ENCODE measurements at regions not wholly inside any gene's neighbourhood (a gene's known extent, or its start where the extent isn't known, plus 50 kb on each side); places are given as distances from the start of the nearest gene placed in this dataset.

DNA sequence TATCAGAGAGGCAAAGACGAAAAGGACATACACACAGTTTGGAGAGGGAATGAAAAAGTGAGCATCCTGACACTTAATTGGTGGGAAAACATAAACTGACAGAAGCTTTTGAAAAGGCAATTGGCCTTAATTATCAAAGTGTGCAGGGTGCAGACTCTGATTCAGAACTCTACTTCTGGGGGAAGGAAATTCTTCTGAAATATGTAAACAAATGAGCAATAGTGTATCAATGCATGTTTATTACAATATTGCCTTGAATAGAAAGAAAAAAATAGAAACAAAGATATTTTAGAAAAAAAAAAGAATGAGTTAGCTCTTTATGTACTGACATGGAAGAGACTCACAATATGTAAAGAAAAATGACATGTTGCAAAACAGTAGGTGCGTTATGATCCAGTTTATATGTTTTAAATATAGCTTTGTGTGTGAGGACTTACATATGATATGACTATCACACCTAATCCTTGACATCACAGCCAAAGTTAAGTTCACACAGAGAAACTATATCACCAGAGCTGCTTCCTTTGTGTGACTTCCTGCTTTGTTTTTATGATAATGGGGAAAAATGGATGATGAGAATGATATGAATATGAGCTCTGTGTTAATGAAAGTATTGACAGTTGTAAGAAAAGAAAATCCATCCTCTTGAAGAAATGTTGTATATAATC, 182.4 kb downstream of the KCTD12 start:
- TF ChIP-seq, protein P1, sequence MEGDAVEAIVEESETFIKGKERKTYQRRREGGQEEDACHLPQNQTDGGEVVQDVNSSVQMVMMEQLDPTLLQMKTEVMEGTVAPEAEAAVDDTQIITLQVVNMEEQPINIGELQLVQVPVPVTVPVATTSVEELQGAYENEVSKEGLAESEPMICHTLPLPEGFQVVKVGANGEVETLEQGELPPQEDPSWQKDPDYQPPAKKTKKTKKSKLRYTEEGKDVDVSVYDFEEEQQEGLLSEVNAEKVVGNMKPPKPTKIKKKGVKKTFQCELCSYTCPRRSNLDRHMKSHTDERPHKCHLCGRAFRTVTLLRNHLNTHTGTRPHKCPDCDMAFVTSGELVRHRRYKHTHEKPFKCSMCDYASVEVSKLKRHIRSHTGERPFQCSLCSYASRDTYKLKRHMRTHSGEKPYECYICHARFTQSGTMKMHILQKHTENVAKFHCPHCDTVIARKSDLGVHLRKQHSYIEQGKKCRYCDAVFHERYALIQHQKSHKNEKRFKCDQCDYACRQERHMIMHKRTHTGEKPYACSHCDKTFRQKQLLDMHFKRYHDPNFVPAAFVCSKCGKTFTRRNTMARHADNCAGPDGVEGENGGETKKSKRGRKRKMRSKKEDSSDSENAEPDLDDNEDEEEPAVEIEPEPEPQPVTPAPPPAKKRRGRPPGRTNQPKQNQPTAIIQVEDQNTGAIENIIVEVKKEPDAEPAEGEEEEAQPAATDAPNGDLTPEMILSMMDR (IDR thresholded peaks at IDR 0.05; ENCODE audit: insufficient read depth, low read depth, low read length): no peak
- no peak for TF ChIP-seq EZH2 (IDR thresholded peaks at IDR 0.05; ENCODE audit: insufficient read depth, low read length)
